ENCODE measurements at regions not wholly inside any gene's neighbourhood (a gene's known extent, or its start where the extent isn't known, plus 50 kb on each side); places are given as distances from the start of the nearest gene placed in this dataset.

DNA sequence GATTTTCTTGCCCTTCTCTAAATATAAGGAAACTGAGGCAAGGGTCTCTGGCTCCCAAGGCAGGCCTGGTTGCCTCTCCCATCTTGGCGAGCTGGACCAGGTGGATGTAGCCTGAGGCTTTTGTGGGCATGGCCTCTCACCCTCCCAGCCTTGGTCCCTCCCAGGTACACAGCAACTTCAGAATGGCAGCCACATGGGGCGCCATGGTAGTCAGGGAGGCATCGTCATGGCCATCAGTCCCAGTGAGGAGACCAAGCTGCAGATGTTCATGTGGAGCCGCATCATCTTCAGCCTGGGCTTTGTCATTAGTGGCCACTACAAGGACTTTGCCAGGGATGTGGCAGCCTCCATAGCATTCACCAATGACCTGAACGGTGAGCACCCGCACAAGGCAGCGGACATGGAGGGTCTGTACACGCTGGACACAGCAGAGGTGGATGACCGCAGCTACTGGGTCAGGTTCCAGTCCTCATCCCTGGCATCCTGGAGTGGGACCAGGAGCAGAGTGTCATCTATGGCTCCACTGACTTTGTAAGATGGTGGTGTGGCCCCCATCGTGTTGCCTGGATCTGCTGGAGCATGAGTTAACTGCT, 165.8 kb upstream of the ZNF267 start:
- ATAC-seq (ENCODE audit: low read depth) = no peak
- DNase-seq (ENCODE audit: low spot score in 2 of 2) = no peak
- Mint-ChIP-seq H3K4me3 (no peak overlapping the region), H3K27me3 (no peaks in the 10 kb centered on the region), H3K4me1 (peaks cover 8% of the 10 kb centered on the region), H3K9me3 (no peaks in the 10 kb centered on the region), H3K36me3 (peaks cover 22% of the 10 kb centered on the region), H3K27ac (peak overlapping the region; percentile 50)

DNA sequence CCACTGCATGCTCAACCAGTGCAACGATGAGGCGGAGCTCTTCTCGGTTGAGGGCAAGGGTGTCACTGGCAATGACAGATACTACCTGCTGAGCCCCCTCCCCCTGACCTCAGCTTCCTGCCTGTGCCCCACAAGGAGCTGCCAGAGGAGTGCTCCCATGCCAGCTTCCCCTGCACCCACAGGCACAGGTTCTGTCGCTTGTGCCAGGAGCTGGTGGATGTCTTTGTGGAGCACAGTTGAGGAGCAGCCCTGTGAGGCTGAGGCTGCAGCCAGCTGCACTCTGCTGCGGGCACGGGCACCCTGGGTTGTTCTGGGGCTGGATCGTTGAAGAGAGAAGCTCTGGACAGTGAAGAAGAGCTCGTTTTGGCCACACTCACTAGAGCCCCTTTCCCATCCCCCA, 165.3 kb upstream of the ZNF267 start:
- Mint-ChIP-seq H3K27me3 (no peaks in the 10 kb centered on the region), H3K9me3 (no peaks in the 10 kb centered on the region), H3K27ac (no peak overlapping the region), H3K36me3 (peaks cover 19% of the 10 kb centered on the region), H3K4me1 (peaks cover 8% of the 10 kb centered on the region), H3K4me3 (no peak overlapping the region)
- ATAC-seq (ENCODE audit: low read depth) (no peak), DNase-seq (ENCODE audit: low spot score in 2 of 2) (no peak)

DNA sequence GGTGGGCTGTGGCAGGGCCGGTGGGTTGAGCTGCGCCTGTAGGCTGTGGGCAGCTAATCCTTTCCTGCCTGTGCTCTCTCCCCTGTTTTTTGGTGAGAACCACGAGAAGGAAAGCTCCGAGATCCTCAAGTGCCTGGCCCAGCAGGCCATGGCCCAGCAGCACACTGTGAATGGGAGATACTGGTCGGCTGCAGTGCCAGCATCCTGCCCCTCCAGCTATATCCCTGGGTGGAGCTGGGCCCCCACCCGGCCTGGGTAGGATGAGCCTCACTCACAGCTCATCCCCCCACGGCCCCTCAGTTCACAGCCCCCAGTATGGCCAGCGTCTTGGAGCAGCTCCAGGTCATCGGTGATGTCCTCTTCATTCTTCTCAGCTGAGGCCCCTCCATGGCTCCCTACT, 164.4 kb upstream of the ZNF267 start:
- no peak overlapping the region for H3K4me3 Mint-ChIP-seq
- H3K36me3 Mint-ChIP-seq = peaks cover 19% of the 10 kb centered on the region
- H3K27me3 Mint-ChIP-seq = no peaks in the 10 kb centered on the region
- H3K4me1 Mint-ChIP-seq = peaks cover 10% of the 10 kb centered on the region
- peak overlapping the region; percentile 22 for H3K27ac Mint-ChIP-seq
- ATAC-seq (ENCODE audit: low read depth) (no peak), DNase-seq (ENCODE audit: low spot score in 2 of 2) (no peak)
- no peaks in the 10 kb centered on the region for H3K9me3 Mint-ChIP-seq

DNA sequence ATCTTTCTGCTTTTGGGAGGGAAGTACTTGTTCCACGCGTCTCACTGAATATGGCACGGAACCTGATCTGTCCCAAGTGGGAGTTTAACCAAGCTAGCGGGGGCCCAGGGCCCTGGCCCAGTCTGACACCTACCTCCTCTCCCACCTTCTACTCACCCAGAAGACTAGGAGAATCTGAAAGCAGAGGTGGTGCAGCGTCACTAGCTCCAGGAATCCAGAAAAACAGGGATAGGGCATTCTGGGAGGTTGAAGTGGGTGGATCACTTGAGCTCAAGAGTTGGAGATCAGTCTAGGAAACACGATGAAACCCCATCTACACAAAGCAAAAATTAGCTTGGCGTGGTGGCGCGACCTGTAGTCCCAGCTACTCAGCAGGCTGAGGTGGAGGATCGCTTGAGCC, 163.5 kb upstream of the ZNF267 start:
- no peak for ATAC-seq (ENCODE audit: low read depth)
- Mint-ChIP-seq H3K4me1 (peaks cover 20% of the 10 kb centered on the region), H3K27ac (no peak overlapping the region), H3K27me3 (no peaks in the 10 kb centered on the region), H3K4me3 (no peak overlapping the region), H3K36me3 (peaks cover 19% of the 10 kb centered on the region), H3K9me3 (no peaks in the 10 kb centered on the region)
- DNase-seq (ENCODE audit: low spot score in 2 of 2) = no peak

DNA sequence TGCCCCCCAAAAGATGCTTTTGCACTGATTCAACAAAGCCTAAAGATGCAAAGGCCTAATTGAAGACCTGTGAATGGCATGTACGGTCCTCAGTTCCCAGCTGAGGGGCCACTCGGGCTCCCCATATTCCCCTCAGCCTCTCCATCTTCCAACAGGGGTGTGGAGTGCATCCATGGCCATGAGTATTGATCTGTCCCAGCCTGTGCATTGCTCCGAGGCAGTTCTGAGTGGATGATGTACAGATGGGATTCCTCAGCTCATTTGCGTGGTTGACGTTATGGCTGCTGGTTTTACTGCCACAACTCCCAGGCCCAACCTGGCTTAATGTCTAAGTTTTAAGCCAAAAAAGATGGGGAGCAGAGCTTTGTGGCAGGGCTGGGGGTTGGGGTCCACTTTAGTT, 162.7 kb upstream of the ZNF267 start:
- H3K9me3 Mint-ChIP-seq = no peaks in the 10 kb centered on the region
- no peak overlapping the region for H3K27ac Mint-ChIP-seq
- no peak for ATAC-seq (ENCODE audit: low read depth)
- no peak for DNase-seq (ENCODE audit: low spot score in 2 of 2)
- no peak overlapping the region for H3K4me3 Mint-ChIP-seq
- H3K27me3 Mint-ChIP-seq = no peaks in the 10 kb centered on the region
- H3K4me1 Mint-ChIP-seq = peaks cover 27% of the 10 kb centered on the region
- peaks cover 17% of the 10 kb centered on the region for H3K36me3 Mint-ChIP-seq

DNA sequence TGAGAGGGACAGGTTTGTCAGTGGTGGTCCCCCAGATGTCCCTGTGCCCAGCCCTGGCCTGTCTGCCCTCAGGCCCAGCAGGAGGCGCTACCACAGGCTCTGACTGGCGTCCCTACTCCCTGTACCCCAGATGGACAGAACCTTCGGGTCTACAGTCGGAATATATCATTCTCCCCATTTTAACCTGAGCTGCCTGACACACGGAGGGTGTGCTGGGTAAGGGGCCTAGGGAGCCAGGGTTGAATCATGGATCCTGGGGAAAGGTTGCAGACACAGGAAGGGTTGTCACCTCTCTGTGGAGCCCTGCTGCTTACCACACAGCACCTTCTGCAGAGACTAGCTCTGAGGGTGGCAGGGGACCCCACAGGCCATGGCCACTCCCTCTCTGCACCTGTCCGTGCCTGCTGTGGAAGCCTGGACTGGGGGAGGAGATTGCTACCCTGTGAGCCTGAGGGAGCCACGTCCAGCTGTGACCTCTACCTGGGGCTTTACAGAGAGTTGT, 162.2 kb upstream of the ZNF267 start:
- no peak for DNase-seq (ENCODE audit: low spot score in 2 of 2)
- peaks cover 32% of the 10 kb centered on the region for H3K4me1 Mint-ChIP-seq
- no peak overlapping the region for H3K27ac Mint-ChIP-seq
- H3K9me3 Mint-ChIP-seq = no peaks in the 10 kb centered on the region
- H3K27me3 Mint-ChIP-seq = no peaks in the 10 kb centered on the region
- no peak for ATAC-seq (ENCODE audit: low read depth)
- H3K4me3 Mint-ChIP-seq = no peak overlapping the region
- peaks cover 17% of the 10 kb centered on the region for H3K36me3 Mint-ChIP-seq

DNA sequence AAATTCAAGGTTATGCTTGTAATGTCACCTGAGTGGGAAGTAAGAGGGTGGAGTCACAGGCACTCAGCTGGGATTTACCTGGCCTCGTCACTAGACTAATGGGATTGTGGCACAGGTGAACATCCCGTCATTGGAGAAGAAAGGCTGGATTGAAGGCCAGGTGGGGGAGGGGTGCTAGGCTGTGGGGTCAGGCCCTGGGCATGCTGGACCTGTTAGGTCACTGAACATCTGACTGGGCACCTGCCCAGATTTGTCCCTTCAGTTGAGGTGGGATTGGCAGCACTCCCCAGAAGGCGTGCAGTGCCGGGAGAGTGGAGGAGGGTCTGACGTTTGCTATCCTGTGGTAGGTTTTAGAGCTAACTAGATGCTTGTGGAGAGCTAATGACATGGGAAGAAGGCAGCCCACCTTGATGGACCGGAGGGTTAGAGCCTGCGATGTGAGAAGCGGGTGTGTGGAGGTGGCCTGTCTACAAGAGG, 161.5 kb upstream of the ZNF267 start:
- H3K4me3 Mint-ChIP-seq = no peak overlapping the region
- H3K4me1 Mint-ChIP-seq = peaks cover 32% of the 10 kb centered on the region
- no peaks in the 10 kb centered on the region for H3K27me3 Mint-ChIP-seq
- no peaks in the 10 kb centered on the region for H3K9me3 Mint-ChIP-seq
- no peak for ATAC-seq (ENCODE audit: low read depth)
- peaks cover 13% of the 10 kb centered on the region for H3K36me3 Mint-ChIP-seq
- no peak for DNase-seq (ENCODE audit: low spot score in 2 of 2)
- H3K27ac Mint-ChIP-seq = peak overlapping the region; percentile 96

DNA sequence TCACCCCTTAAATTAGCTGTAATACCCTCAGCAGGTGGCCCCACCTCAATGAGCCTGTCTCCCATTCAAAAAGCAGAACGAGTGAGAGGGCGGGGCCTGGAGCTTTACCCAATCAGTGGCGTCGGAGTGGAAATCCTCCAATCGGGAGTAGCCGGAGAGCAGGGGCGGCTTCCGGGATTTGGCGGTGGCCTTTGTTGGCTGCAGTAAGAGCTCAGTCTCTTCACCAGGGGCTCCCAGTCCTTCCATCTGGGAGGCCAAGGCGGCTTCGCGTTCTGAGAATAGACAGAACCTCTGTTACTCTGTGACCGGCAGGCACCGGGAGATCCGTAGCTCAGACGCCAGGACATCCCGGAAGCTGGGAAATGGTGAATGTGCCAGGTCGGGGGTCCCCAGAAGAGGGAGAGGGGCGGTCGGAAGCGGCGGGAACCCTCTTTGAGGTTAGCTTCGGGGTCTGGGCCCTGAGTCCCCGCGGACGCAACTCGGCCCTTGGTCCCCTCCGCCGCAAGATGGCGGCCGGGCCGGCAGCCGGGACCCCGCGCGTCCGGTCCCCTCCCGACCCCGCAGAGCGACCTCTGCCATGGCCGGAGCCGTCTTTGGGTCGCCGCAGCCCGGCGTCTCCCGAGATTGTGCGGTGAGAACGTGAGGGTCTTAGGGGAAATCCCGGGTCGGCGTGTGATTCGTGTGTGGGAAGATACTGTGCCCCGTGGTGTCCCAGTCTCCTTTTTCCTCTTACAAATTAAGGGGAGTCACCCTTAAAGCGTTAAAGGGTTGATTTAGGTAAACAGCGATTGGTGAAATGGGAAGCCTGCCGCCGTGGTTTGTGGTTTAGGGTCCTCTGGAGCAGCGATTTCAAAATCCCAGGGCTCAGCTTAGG, 160.3 kb upstream of the ZNF267 start:
- no peaks in the 10 kb centered on the region for H3K9me3 Mint-ChIP-seq
- peak overlapping the region; percentile 96 for H3K27ac Mint-ChIP-seq
- DNase-seq (ENCODE audit: low spot score in 2 of 2) (peak; percentile 83 to 88), ATAC-seq (ENCODE audit: low read depth) (peak; percentile 95)
- H3K36me3 Mint-ChIP-seq = peaks cover 6% of the 10 kb centered on the region
- H3K4me3 Mint-ChIP-seq = peak overlapping the region; percentile 99
- no peaks in the 10 kb centered on the region for H3K27me3 Mint-ChIP-seq
- peaks cover 35% of the 10 kb centered on the region for H3K4me1 Mint-ChIP-seq

DNA sequence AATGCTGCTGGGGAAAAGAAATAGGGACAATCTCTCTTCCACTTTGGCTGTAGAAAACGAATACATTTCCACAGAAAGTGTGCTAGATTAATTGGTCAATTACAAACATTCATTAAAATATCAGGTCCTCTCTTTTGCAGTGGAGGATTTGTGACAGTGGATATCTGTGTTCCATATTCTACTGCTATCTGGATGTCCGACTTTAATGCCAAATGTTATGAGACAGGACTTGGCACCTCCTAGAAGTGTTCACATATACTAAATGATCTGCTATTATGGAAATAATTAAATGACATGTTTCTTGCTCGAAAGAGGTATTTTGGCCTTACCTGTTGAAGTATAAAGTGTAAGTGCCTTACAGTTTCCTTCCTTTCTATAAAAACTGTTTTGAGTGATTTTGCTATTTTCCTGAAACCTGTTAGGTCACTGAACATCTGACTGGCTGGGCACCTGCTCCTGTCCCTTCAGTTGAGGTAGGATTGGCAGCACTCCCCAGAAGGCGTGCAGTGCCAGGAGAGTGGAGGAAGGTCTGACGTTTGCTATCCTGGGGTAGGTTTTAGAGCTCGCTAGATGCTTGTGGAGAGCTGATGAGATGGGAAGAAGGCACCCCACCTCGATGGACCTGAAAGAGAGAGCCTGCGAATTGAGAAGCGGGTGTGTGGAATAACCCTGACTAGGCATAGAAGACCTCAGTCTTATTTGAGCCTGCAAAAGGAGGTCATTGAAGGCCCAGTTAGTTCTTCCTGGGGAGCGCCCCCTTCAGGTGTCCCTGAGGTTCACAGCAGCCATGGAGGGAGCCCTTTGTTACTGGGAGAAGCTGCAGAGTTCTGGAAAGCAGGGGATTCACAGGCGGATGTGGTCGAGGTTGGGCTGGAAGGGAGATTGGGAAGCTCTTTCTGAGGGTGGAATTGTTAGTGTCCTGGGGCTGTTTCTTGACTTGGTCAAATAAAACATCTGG, 159.4 kb upstream of the ZNF267 start:
- ATAC-seq (ENCODE audit: low read depth) = no peak
- no peaks in the 10 kb centered on the region for H3K9me3 Mint-ChIP-seq
- peaks cover 7% of the 10 kb centered on the region for H3K36me3 Mint-ChIP-seq
- H3K4me1 Mint-ChIP-seq = peaks cover 35% of the 10 kb centered on the region
- H3K27ac Mint-ChIP-seq = peak overlapping the region; percentile 96
- no peaks in the 10 kb centered on the region for H3K27me3 Mint-ChIP-seq
- no peak for DNase-seq (ENCODE audit: low spot score in 2 of 2)
- peak overlapping the region; percentile 99 for H3K4me3 Mint-ChIP-seq

DNA sequence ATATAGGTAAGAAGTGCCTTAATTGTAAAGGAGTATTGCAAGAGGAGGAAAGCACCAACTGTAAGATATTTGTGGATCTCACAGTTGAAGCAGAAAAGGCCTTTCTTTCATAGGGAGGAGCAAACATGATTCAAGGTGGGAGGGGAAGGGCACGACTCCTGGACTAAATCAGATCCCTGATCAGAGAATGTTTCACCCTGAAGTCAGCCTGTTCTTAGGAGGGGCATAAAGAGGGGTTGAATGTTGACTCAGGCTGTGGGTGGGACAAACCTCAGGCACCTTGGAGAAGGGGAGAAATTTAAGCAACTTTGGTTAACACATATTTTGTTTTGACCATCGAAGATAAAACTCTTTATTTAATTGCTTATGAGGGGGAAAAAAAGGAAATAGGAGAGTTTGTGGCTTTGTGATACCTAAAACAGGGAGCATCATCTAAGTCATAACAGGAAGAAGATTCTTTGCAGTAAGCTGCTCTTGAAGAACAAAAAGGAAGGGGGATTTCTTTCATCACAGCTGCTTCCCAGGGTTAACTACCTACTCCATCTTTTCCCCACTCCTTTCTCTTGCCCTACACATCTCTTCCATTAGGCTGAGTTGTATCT, 158.6 kb upstream of the ZNF267 start:
- ATAC-seq (ENCODE audit: low read depth) (no peak), DNase-seq (ENCODE audit: low spot score in 2 of 2) (no peak)
- H3K4me3 Mint-ChIP-seq = peak overlapping the region; percentile 99
- no peaks in the 10 kb centered on the region for H3K9me3 Mint-ChIP-seq
- no peaks in the 10 kb centered on the region for H3K27me3 Mint-ChIP-seq
- H3K36me3 Mint-ChIP-seq = peaks cover 8% of the 10 kb centered on the region
- H3K27ac Mint-ChIP-seq = peak overlapping the region; percentile 96
- peaks cover 35% of the 10 kb centered on the region for H3K4me1 Mint-ChIP-seq

DNA sequence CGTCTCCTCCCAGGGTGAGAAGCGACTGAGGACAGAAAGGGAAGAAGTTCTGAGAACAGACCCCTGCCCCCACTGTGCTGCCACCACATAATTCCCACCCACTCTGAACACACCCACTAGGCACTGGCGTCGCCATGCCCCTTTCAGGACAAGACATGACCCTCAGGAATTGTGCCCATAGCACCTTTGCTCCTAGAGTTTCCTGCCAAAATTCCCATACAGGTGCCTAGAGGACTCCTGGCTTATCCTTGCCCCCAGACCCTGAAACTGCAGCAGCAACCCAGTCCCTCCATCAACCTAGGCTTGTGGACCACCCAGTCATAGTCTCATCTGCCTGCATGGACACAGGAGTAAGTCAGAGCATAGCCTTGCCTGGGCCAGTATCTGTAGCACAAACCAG, 157.7 kb upstream of the ZNF267 start:
- DNase-seq (ENCODE audit: low spot score in 2 of 2) (no peak), ATAC-seq (ENCODE audit: low read depth) (no peak)
- Mint-ChIP-seq H3K4me3 (no peak overlapping the region), H3K4me1 (peaks cover 38% of the 10 kb centered on the region), H3K9me3 (no peaks in the 10 kb centered on the region), H3K27ac (peak overlapping the region; percentile 96), H3K27me3 (no peaks in the 10 kb centered on the region), H3K36me3 (peaks cover 11% of the 10 kb centered on the region)

DNA sequence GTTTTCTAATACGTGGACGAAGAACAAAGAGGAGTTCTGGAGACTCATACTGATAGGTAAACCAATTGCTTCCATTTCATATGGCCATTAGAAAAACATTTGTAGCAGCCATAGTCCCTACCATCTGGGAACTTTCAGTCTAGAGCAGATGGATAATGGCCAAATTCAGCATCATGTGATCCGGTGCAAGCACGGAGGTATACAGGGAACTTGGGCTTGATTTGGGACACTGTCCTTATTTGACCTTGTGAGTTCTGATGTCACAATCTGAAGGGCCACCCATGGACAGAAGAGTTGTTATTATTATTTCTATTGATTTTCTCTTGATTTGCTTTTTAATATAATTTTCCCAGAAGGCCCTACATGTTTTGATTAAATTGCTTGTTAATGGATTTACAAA, 154.6 kb upstream of the ZNF267 start:
- Mint-ChIP-seq H3K27ac (no peak overlapping the region), H3K36me3 (peaks cover 32% of the 10 kb centered on the region), H3K4me3 (no peak overlapping the region), H3K27me3 (no peaks in the 10 kb centered on the region), H3K9me3 (no peaks in the 10 kb centered on the region), H3K4me1 (peaks cover 31% of the 10 kb centered on the region)
- DNase-seq (ENCODE audit: low spot score in 2 of 2) (no peak), ATAC-seq (ENCODE audit: low read depth) (no peak)

DNA sequence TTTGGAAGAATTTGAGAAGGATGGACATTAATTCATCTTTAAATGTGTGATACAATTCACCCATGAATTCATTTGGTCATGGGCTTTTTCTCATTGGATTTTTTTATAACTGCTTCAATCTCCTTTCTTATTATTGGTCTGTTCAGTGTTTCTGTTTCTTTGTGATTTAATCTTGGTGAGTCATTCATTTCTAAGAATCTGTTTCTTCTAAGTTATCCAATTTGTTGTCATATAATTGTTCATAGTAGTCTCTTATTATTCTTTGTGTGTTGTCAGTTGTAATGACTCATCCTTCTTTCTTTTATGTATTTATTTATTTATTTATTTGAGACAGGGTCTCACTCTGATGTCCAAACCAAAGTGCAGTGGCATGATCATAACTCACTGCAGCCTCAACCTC, 146.1 kb upstream of the ZNF267 start:
- H3K4me3 Mint-ChIP-seq = no peak overlapping the region
- H3K27ac Mint-ChIP-seq = no peak overlapping the region
- peaks cover 17% of the 10 kb centered on the region for H3K9me3 Mint-ChIP-seq
- DNase-seq (ENCODE audit: low spot score in 2 of 2) (no peak), ATAC-seq (ENCODE audit: low read depth) (no peak)
- peaks cover 6% of the 10 kb centered on the region for H3K4me1 Mint-ChIP-seq
- no peaks in the 10 kb centered on the region for H3K27me3 Mint-ChIP-seq
- peaks cover 71% of the 10 kb centered on the region for H3K36me3 Mint-ChIP-seq

All from memory B cell (primary cell).